Choroid plexus epithelial cell (primary cell): ENCODE measurements at regions not wholly inside any gene's neighbourhood (a gene's known extent, or its start where the extent isn't known, plus 50 kb on each side); places are given as distances from the start of the nearest gene placed in this dataset.

Source experiments
- DNase-seq: peaks from one replicate; pipeline ENCODE4 v3.0.0-alpha.2; 2010; ENCODE audit warnings: low read depth
- H3K4me3 ChIP-seq: 2 replicates; pipeline ENCODE4 v1.5.1; 2011; ENCODE audit warnings: low read depth, mild to moderate bottlenecking, control low read depth, low read length, moderate library complexity
- TF ChIP-seq, protein P1 (sequence below): conservative IDR thresholded peaks from 2 replicates; pipeline ENCODE4 v1.5.1; 2011; ENCODE audit warnings: low read depth, mild to moderate bottlenecking, control low read depth, inconsistent platforms, low read length, moderate library complexity

DNA sequence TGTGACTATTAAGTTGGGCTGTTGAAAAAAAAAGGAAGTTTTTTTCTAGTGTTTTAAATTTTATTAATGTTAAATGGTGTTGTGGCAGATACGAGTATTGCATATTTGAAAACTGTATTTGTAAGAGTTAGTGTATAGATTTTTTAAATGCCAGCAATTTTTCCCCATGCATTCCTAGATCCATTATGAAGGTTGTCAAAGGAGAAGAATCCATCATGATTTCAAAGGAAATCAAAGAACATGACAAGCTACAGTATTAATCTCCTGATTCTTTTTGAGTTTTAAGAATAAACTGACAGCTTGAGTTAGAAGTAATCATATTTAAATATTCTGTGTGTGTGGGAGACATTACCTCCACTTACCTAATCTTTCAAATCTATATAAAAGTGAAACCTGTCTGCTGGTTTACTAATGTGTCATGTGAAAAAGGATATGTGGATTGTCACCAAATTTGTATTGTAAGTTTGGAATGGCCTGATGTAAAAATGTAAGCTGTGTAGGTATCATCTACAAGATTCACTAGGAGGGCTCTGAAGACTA is 111.0 kb upstream of the HS3ST5 start:
- DNase-seq, result no peak
- TF ChIP-seq, protein P1, sequence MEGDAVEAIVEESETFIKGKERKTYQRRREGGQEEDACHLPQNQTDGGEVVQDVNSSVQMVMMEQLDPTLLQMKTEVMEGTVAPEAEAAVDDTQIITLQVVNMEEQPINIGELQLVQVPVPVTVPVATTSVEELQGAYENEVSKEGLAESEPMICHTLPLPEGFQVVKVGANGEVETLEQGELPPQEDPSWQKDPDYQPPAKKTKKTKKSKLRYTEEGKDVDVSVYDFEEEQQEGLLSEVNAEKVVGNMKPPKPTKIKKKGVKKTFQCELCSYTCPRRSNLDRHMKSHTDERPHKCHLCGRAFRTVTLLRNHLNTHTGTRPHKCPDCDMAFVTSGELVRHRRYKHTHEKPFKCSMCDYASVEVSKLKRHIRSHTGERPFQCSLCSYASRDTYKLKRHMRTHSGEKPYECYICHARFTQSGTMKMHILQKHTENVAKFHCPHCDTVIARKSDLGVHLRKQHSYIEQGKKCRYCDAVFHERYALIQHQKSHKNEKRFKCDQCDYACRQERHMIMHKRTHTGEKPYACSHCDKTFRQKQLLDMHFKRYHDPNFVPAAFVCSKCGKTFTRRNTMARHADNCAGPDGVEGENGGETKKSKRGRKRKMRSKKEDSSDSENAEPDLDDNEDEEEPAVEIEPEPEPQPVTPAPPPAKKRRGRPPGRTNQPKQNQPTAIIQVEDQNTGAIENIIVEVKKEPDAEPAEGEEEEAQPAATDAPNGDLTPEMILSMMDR, result no peak
- H3K4me3 ChIP-seq, result no peak overlapping the region

DNA sequence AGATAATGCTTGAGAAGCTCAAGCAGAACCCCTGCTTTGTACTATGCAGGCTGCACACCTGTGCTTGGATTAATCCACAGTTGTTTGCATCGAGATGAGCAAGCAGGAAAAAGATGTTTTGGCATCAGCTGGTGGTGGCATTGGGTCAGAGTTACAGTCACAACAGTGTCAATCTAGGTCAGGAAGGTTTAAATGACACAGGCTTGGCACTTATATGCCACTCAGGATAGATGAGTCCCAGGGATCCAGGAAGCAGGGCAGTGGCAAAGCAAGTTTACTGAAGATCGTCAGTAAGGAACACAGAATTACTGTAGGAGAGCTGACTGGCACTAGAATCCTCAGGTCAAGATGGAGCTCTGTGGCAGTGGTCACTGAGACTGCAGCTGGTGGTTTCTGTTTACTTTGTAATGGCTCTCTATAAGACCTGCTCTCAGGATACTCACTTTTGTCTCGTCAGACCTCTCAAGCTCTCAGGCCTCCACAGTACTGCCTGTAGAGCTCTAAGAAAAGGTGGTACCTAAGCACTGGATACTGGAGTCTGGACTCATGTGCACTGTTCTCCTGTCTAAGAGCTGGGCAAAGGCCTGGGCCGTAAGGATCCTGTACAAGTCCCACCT is 110.1 kb upstream of the HS3ST5 start:
- TF ChIP-seq, protein P1, result no peak
- H3K4me3 ChIP-seq, result no peak overlapping the region
- DNase-seq, result no peak

DNA sequence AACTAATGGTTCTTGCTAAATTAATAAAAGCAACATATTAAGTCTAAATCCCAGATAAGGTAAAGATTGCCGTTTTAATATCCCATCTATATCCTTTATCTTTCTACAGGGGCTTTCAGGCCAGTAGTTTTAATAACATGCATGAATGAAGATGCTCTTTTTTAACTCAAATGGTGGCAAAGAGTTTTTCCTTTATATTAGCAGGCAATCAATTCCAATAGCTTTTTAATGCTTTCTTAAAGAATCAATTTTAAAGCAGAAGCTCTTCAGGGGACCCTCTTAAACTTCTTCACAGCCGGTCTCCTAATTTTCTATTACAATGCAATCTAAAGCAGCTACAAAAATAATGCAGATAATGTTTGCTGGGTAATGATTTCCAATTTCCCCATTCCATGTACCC is 107.8 kb upstream of the HS3ST5 start:
- H3K4me3 ChIP-seq, result no peak overlapping the region
- no peak for DNase-seq
- TF ChIP-seq, protein P1, result no peak

DNA sequence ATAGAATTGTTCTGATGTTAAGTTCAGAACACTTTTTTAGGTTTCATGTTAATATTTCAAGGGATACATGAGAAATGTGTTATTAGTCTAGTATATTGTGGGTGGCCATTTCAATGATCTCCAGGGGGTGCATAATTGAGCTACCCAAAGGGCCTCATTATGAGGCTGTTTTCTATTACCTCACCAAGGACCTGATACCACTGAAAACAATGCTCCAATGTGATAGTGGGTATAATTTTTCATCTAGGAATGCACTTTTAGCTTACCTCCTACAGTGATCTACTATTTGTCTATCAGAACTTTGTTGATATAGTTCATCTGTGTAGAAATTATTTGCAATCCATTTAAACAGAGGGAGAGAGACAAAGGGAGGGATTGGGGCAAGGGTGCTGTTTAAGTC is 106.8 kb upstream of the HS3ST5 start:
- no peak for DNase-seq
- TF ChIP-seq, protein P1, result no peak
- H3K4me3 ChIP-seq, result no peak overlapping the region

DNA sequence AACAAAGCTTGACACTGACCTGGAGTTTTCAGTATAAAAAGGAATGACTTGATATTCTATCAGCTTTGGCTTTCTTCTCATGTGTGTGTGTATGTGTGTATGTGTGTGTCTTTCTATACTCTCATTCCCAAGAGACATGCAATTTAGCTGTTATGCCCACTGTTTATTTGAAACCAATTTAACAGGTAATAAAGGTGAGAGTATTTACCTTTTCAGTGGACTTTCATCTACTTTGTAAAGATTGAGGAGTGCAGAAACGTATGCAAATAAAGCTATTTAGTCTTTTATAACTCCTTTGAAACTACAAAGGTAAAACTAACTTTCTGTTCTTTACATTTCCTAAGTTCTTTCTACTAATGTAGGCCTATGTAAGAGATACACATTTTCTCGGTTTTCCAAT is 103.5 kb upstream of the HS3ST5 start:
- no peak overlapping the region for H3K4me3 ChIP-seq
- TF ChIP-seq, protein P1, result no peak
- no peak for DNase-seq

DNA sequence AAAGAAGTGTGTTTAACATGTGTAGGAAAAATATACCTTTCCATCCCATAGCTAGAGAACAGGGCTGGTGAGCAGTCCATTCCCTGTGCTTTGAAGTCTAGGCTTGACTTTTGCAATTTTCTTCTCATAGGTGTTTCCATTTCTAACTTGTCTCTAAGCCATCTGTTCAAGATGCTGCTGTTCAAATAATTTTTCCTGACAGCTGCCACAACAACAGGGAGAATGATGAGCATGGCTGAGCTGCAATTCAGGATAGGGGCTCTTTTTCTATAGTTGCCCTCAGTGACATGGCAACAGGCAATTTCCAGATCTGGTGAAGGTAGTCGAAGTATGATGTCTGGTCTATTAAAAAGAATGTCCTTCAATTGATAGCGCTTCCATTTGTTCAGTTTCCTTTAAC is 103.0 kb upstream of the HS3ST5 start:
- DNase-seq, result no peak
- no peak overlapping the region for H3K4me3 ChIP-seq
- TF ChIP-seq, protein P1, result no peak

DNA sequence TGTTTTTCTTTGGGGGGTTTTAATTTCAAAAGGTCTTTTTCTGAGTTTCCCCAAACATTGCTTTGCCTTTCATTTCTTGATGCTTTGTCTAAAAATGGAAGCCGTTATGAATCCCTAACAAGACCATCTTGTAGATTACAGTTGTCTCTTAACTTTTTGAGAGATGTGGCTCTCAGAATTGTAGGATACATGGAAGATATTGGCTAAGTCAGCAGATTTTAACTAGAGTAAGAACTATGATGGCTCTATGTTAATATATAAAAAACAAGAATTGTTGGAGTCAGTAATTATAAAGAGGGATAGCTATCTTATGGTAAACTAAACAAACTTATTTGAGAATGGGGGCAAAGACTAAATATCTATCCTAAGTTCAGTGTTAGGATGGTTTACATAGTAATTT is 96.6 kb upstream of the HS3ST5 start:
- DNase-seq, result no peak
- TF ChIP-seq, protein P1, result no peak
- no peak overlapping the region for H3K4me3 ChIP-seq
